GM23338 (cell line): ENCODE measurements at regions not wholly inside any gene's neighbourhood (a gene's known extent, or its start where the extent isn't known, plus 50 kb on each side); places are given as distances from the start of the nearest gene placed in this dataset.

ENCODE experiments used
- TF ChIP-seq, protein P1 (sequence below), 2 experiments: fragments of 200-600 bp in 1 of 2; sonication (generic) in 1 of 2; conservative IDR thresholded peaks; 2 replicates each; pipeline versions ENCODE4 v1.5.1 to v1.6.1; 2016 to 2017; ENCODE audit warnings: antibody characterized with exemption in 2 of 2, low read depth in 2 of 2, mild to moderate bottlenecking in 2 of 2, moderate library complexity in 1 of 2
- TF ChIP-seq, protein P2 (sequence below): IDR thresholded peaks from one replicate; pipeline ENCODE4 v1.6.1; 2018; ENCODE audit warnings: antibody characterized with exemption; ENCODE audit not compliant: unreplicated experiment

DNA sequence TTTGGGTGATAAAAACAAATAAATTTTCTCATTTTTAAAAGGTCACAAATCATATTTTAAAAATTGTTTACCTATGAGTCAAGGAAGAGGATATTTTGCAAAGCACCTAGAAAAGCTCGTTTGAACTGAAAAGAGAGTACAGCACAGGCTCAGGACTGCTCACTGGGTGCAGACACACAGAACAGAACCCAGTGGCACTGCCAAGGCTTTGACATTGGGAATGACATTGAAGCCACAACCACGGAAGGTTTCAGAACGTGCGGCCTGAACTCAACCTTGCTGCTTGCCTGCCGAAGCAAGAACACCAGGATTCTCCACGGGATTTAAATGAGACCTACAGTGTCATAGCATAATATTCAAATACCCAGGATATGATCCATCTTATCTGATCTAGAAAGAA lies 597.1 kb upstream of the B3GAT1 start:
- TF ChIP-seq, protein P1, sequence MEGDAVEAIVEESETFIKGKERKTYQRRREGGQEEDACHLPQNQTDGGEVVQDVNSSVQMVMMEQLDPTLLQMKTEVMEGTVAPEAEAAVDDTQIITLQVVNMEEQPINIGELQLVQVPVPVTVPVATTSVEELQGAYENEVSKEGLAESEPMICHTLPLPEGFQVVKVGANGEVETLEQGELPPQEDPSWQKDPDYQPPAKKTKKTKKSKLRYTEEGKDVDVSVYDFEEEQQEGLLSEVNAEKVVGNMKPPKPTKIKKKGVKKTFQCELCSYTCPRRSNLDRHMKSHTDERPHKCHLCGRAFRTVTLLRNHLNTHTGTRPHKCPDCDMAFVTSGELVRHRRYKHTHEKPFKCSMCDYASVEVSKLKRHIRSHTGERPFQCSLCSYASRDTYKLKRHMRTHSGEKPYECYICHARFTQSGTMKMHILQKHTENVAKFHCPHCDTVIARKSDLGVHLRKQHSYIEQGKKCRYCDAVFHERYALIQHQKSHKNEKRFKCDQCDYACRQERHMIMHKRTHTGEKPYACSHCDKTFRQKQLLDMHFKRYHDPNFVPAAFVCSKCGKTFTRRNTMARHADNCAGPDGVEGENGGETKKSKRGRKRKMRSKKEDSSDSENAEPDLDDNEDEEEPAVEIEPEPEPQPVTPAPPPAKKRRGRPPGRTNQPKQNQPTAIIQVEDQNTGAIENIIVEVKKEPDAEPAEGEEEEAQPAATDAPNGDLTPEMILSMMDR (conservative IDR thresholded peaks at IDR 0.05; ENCODE audit: low read depth in 2 of 2) = no peak
- TF ChIP-seq, protein P2, sequence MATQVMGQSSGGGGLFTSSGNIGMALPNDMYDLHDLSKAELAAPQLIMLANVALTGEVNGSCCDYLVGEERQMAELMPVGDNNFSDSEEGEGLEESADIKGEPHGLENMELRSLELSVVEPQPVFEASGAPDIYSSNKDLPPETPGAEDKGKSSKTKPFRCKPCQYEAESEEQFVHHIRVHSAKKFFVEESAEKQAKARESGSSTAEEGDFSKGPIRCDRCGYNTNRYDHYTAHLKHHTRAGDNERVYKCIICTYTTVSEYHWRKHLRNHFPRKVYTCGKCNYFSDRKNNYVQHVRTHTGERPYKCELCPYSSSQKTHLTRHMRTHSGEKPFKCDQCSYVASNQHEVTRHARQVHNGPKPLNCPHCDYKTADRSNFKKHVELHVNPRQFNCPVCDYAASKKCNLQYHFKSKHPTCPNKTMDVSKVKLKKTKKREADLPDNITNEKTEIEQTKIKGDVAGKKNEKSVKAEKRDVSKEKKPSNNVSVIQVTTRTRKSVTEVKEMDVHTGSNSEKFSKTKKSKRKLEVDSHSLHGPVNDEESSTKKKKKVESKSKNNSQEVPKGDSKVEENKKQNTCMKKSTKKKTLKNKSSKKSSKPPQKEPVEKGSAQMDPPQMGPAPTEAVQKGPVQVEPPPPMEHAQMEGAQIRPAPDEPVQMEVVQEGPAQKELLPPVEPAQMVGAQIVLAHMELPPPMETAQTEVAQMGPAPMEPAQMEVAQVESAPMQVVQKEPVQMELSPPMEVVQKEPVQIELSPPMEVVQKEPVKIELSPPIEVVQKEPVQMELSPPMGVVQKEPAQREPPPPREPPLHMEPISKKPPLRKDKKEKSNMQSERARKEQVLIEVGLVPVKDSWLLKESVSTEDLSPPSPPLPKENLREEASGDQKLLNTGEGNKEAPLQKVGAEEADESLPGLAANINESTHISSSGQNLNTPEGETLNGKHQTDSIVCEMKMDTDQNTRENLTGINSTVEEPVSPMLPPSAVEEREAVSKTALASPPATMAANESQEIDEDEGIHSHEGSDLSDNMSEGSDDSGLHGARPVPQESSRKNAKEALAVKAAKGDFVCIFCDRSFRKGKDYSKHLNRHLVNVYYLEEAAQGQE = no peak
